DND-41 (cell line): ENCODE measurements at regions not wholly inside any gene's neighbourhood (a gene's known extent, or its start where the extent isn't known, plus 50 kb on each side); places are given as distances from the start of the nearest gene placed in this dataset.

Experiments
- ATAC-seq: fragments of 200-7000 bp; cut with Tn5 transposase; 3 replicates; pipeline ENCODE4 v1.9.1; 2021; ENCODE audit warnings: low read depth; ENCODE audit not compliant: insufficient read depth
- DNase-seq: peaks from one replicate; pipeline ENCODE4 v3.0.0-alpha.2; 2020
- H2AFZ ChIP-seq: 2 replicates; pipeline ENCODE4 v1.6.0; 2012; ENCODE audit warnings: low read depth, low read length
- H3K27ac ChIP-seq: 2 replicates; pipeline ENCODE4 v1.5.1; 2012; ENCODE audit warnings: low read length, inconsistent platforms
- H3K27me3 ChIP-seq: fragments of 200-600 bp; sonication (generic); 2 replicates; pipeline ENCODE4 v1.6.0; 2012; ENCODE audit warnings: low read length, mild to moderate bottlenecking, inconsistent platforms; ENCODE audit not compliant: insufficient read depth, poor library complexity
- H3K36me3 ChIP-seq: 2 replicates; pipeline ENCODE4 v1.5.1; 2012; ENCODE audit warnings: low read length, inconsistent platforms; ENCODE audit not compliant: insufficient read depth
- H3K4me1 ChIP-seq: 2 replicates; pipeline ENCODE4 v1.5.1; 2012; ENCODE audit warnings: mild to moderate bottlenecking, low read length; ENCODE audit not compliant: insufficient read depth
- H3K4me2 ChIP-seq: 2 replicates; pipeline ENCODE4 v1.6.0; 2012; ENCODE audit warnings: mild to moderate bottlenecking, moderate library complexity, low read length, inconsistent platforms; ENCODE audit not compliant: insufficient read depth
- H3K4me3 ChIP-seq, 2 experiments: fragments of 200-600 bp in 1 of 2; shearing (Covaris generic) in 1 of 2; 2 replicates each; pipeline ENCODE4 v1.5.1; 2012 to 2016; ENCODE audit warnings: inconsistent platforms in 2 of 2, low read length in 2 of 2, mild to moderate bottlenecking in 2 of 2, low read depth in 1 of 2, moderate library complexity in 1 of 2
- H3K79me2 ChIP-seq: 2 replicates; pipeline ENCODE4 v1.6.0; 2012; ENCODE audit warnings: low read length, inconsistent platforms; ENCODE audit not compliant: insufficient read depth
- H3K9ac ChIP-seq: 2 replicates; pipeline ENCODE4 v1.6.0; 2012; ENCODE audit warnings: low read depth, mild to moderate bottlenecking, inconsistent platforms, low read length, moderate library complexity
- H3K9me3 ChIP-seq: 2 replicates; pipeline ENCODE4 v1.5.1; 2012; ENCODE audit warnings: low read length, moderate library complexity, mild to moderate bottlenecking, inconsistent platforms; ENCODE audit not compliant: insufficient read depth, severe bottlenecking
- H4K20me1 ChIP-seq: 2 replicates; pipeline ENCODE4 v1.6.0; 2012; ENCODE audit warnings: low read length; ENCODE audit not compliant: insufficient read depth
- EZH2 ChIP-seq: IDR thresholded peaks from 3 replicates; pipeline ENCODE4 v1.6.1; 2012; ENCODE audit warnings: borderline replicate concordance, low read depth, mild to moderate bottlenecking, moderate library complexity, low read length, inconsistent platforms; ENCODE audit not compliant: severe bottlenecking
- TF ChIP-seq, protein P1 (sequence below): IDR thresholded peaks from 2 replicates; pipeline ENCODE4 v1.5.1; 2012; ENCODE audit warnings: borderline replicate concordance, low read length, moderate library complexity, mild to moderate bottlenecking; ENCODE audit not compliant: poor library complexity, severe bottlenecking; ENCODE audit errors: extremely low read depth

DNA sequence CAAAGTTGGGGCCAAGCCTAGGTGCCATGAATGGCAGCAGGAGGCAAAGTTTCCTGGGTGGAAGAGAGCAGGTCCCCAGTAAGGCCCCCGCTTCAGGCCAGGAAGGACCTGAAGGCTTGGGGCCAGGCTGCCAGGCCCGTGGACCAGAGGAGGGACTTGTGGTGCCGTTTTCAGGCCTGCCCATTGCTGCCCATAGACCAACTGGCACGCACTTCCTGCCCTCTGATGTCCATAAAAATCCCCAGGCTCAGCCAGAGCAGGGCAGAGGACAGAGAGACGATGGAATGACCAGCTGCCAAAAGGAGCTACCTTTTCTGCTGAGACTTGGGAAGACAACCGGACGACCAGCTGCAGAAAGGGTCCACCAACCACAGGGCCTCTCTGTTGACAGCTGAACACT lies 1205.5 kb downstream of the ARAP2 start:
- Histone ChIP-seq H3K9me3 (no peaks in the 10 kb centered on the region), H4K20me1 (no peaks in the 10 kb centered on the region), H3K79me2 (no peaks in the 10 kb centered on the region), H3K27ac (no peak overlapping the region), H2AFZ (no peak overlapping the region), H3K4me3 (no peak overlapping the region), H3K9ac (no peak overlapping the region), H3K27me3 (no peaks in the 10 kb centered on the region), H3K36me3 (no peaks in the 10 kb centered on the region), H3K4me2 (no peak overlapping the region), H3K4me1 (no peaks in the 10 kb centered on the region)
- TF ChIP-seq, protein P1, sequence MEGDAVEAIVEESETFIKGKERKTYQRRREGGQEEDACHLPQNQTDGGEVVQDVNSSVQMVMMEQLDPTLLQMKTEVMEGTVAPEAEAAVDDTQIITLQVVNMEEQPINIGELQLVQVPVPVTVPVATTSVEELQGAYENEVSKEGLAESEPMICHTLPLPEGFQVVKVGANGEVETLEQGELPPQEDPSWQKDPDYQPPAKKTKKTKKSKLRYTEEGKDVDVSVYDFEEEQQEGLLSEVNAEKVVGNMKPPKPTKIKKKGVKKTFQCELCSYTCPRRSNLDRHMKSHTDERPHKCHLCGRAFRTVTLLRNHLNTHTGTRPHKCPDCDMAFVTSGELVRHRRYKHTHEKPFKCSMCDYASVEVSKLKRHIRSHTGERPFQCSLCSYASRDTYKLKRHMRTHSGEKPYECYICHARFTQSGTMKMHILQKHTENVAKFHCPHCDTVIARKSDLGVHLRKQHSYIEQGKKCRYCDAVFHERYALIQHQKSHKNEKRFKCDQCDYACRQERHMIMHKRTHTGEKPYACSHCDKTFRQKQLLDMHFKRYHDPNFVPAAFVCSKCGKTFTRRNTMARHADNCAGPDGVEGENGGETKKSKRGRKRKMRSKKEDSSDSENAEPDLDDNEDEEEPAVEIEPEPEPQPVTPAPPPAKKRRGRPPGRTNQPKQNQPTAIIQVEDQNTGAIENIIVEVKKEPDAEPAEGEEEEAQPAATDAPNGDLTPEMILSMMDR: no peak
- TF ChIP-seq EZH2: no peak
- ATAC-seq: no peak
- no peak for DNase-seq

DNA sequence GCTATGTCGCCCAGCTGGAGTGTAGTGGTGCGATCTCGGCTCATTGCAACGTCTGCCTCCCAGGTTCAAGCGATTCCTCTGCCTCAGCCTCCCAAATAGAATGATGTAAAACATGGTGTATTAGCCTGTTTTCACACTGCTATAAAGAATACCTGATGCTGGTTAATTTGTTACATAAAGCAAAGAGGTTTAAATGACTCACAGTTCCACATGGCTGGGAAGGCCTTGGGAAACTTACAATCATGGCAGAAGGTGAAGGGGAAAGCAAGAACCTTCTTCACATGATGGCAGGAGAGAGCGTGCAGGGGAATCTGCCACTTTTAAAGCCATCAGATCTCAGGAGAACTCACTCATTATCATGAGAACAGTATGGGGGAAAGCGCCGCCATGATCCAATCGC lies 1191.8 kb downstream of the ARAP2 start:
- Histone ChIP-seq H3K4me2 (no peak overlapping the region), H3K9me3 (no peaks in the 10 kb centered on the region), H3K4me3 (no peak overlapping the region), H3K9ac (no peak overlapping the region), H3K27ac (no peak overlapping the region), H3K79me2 (no peaks in the 10 kb centered on the region), H2AFZ (no peak overlapping the region), H3K27me3 (no peaks in the 10 kb centered on the region), H4K20me1 (no peaks in the 10 kb centered on the region), H3K4me1 (no peaks in the 10 kb centered on the region), H3K36me3 (no peaks in the 10 kb centered on the region)
- ATAC-seq: no peak
- DNase-seq: no peak
- no peak for TF ChIP-seq EZH2
- TF ChIP-seq, protein P1: no peak

DNA sequence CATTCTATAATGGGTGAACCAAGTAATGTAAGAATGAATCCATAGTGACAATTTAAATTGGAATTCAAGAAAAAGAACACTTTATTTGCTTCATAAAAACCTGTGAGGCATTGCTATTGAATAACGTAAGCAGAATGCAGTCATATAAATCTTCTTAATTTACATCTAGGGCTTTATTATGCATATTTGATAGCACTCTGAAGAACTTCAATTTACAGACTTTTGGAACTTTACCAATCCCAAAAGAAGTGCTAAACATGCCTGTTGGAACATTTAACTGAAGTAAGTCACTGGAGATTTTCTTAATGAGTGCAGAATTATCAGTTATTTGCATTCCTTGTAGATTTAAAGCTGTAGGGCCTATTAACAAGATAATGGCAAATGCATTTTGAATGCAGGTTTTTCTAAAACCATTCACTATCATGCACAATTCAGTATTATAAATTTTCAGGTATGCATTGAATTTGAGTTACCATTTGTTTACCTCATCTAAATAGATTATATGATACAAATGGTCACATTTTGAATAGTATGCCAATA lies 1181.2 kb downstream of the ARAP2 start:
- H3K27ac ChIP-seq: no peak overlapping the region
- H3K9me3 ChIP-seq: no peaks in the 10 kb centered on the region
- TF ChIP-seq EZH2: no peak
- TF ChIP-seq, protein P1: no peak
- H3K4me3 ChIP-seq: no peak overlapping the region
- no peak for ATAC-seq
- no peaks in the 10 kb centered on the region for H3K4me1 ChIP-seq
- no peaks in the 10 kb centered on the region for H3K36me3 ChIP-seq
- H3K79me2 ChIP-seq: no peaks in the 10 kb centered on the region
- no peak overlapping the region for H3K9ac ChIP-seq
- no peaks in the 10 kb centered on the region for H4K20me1 ChIP-seq
- DNase-seq: no peak
- no peak overlapping the region for H3K4me2 ChIP-seq
- H2AFZ ChIP-seq: no peak overlapping the region
- H3K27me3 ChIP-seq: no peaks in the 10 kb centered on the region

DNA sequence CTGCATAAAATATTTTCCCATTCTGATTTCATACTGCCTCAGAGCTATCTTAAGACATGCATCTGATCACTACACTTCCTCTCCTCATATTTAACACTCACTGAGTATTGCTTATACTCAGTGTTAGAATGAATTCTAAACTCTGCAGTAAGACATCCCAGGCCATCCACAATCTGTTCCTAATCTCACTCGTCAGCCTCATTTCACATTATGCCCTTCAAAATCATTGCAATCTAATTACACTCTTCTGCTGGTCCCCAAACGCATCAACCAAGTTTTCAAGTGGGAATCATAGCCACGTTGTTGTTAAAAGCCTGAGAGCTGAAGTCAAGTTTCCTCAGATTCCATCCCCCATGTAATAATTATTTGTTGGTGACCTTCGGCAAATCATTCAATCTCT lies 1177.9 kb downstream of the ARAP2 start:
- no peak overlapping the region for H3K9ac ChIP-seq
- no peaks in the 10 kb centered on the region for H3K27me3 ChIP-seq
- H3K36me3 ChIP-seq: no peaks in the 10 kb centered on the region
- DNase-seq (no peak), ATAC-seq (no peak)
- no peaks in the 10 kb centered on the region for H3K4me1 ChIP-seq
- no peak overlapping the region for H2AFZ ChIP-seq
- H4K20me1 ChIP-seq: no peaks in the 10 kb centered on the region
- no peaks in the 10 kb centered on the region for H3K9me3 ChIP-seq
- TF ChIP-seq EZH2: no peak
- TF ChIP-seq, protein P1: no peak
- no peak overlapping the region for H3K4me3 ChIP-seq
- H3K27ac ChIP-seq: no peak overlapping the region
- no peaks in the 10 kb centered on the region for H3K79me2 ChIP-seq
- no peak overlapping the region for H3K4me2 ChIP-seq
